HUES64 (cell line): ENCODE measurements at regions not wholly inside any gene's neighbourhood (a gene's known extent, or its start where the extent isn't known, plus 50 kb on each side); places are given as distances from the start of the nearest gene placed in this dataset.

Experiments used
- H3K27ac ChIP-seq: 2 replicates; pipeline ENCODE4 v1.7.0; 2013; ENCODE audit warnings: low read depth, low read length, inconsistent platforms
- H3K27me3 ChIP-seq: 2 replicates; pipeline ENCODE4 v1.6.1; 2013; ENCODE audit warnings: mild to moderate bottlenecking, low read length; ENCODE audit not compliant: insufficient read depth
- H3K36me3 ChIP-seq: 2 replicates; pipeline ENCODE4 v1.6.1; 2013; ENCODE audit warnings: mild to moderate bottlenecking, low read length; ENCODE audit not compliant: insufficient read depth
- H3K4me1 ChIP-seq: 2 replicates; pipeline ENCODE4 v1.6.1; 2013; ENCODE audit warnings: mild to moderate bottlenecking, low read length, moderate library complexity; ENCODE audit not compliant: insufficient read depth
- H3K4me3 ChIP-seq: 2 replicates; pipeline ENCODE4 v1.5.1; 2013; ENCODE audit warnings: mild to moderate bottlenecking, low read length, moderate library complexity
- H3K9ac ChIP-seq: 2 replicates; pipeline ENCODE4 v1.6.1; 2013; ENCODE audit warnings: mild to moderate bottlenecking, low read depth, low read length
- H3K9me3 ChIP-seq: 2 replicates; pipeline ENCODE4 v1.6.1; 2013; ENCODE audit warnings: low read depth, low read length; ENCODE audit not compliant: insufficient read depth
- WGBS: fragments of 150-250, 120-280 bp; methylation state at CpG from one replicate; pipeline ENCODE4 v1.1.7; 2013; ENCODE audit warnings: missing lambda C conversion rate; 5-methylcytosine and 5-hydroxymethylcytosine counted together

- WGBS, result 87% methylated on average over 4 of the region's 6 CpGs
- Histone ChIP-seq H3K9me3 (no peaks in the 10 kb centered on the region), H3K4me1 (no peaks in the 10 kb centered on the region), H3K36me3 (no peaks in the 10 kb centered on the region), H3K9ac (no peak overlapping the region), H3K4me3 (no peak overlapping the region), H3K27me3 (no peaks in the 10 kb centered on the region), H3K27ac (no peak overlapping the region)
Observed at GRCh38 chr4:158051401-158052235, 121.2 kb downstream of the GASK1B start.

GRCh38 chr4:158050942-158051341 lies 121.9 kb downstream of the GASK1B start:
- Histone ChIP-seq H3K9me3 (no peaks in the 10 kb centered on the region), H3K9ac (no peak overlapping the region), H3K4me3 (no peak overlapping the region), H3K4me1 (no peaks in the 10 kb centered on the region), H3K27me3 (no peaks in the 10 kb centered on the region), H3K36me3 (no peaks in the 10 kb centered on the region), H3K27ac (no peak overlapping the region)
- 100% methylated on average over 1 of the region's 2 CpGs for WGBS

GRCh38 chr4:158046345-158046744 lies 126.5 kb downstream of the GASK1B start:
- H3K4me1 ChIP-seq, result no peaks in the 10 kb centered on the region
- H3K4me3 ChIP-seq, result no peak overlapping the region
- H3K9me3 ChIP-seq, result no peaks in the 10 kb centered on the region
- H3K27me3 ChIP-seq, result no peaks in the 10 kb centered on the region
- H3K27ac ChIP-seq, result no peak overlapping the region
- H3K9ac ChIP-seq, result no peak overlapping the region
- WGBS, result 98% methylated on average over 4 of the region's 4 CpGs
- H3K36me3 ChIP-seq, result no peaks in the 10 kb centered on the region

GRCh38 chr4:158043971-158044618 lies 128.7 kb downstream of the GASK1B start:
- no peaks in the 10 kb centered on the region for H3K4me1 ChIP-seq
- H3K4me3 ChIP-seq, result no peak overlapping the region
- H3K9ac ChIP-seq, result no peak overlapping the region
- 97% methylated on average over 41 of the region's 41 CpGs for WGBS
- H3K27ac ChIP-seq, result no peak overlapping the region
- no peaks in the 10 kb centered on the region for H3K36me3 ChIP-seq
- no peaks in the 10 kb centered on the region for H3K27me3 ChIP-seq
- no peaks in the 10 kb centered on the region for H3K9me3 ChIP-seq

- H3K36me3 ChIP-seq, result no peaks in the 10 kb centered on the region
Observed at GRCh38 chr4:158042591-158043030, 130.2 kb downstream of the GASK1B start.

GRCh38 chr4:158038718-158039117 lies 134.1 kb downstream of the GASK1B start:
- H3K27ac ChIP-seq, result no peak overlapping the region
- no peak overlapping the region for H3K4me3 ChIP-seq
- no peaks in the 10 kb centered on the region for H3K4me1 ChIP-seq
- no peak overlapping the region for H3K9ac ChIP-seq
- H3K36me3 ChIP-seq, result no peaks in the 10 kb centered on the region
- no peaks in the 10 kb centered on the region for H3K9me3 ChIP-seq
- no peaks in the 10 kb centered on the region for H3K27me3 ChIP-seq

More at GRCh38 chr4:158042591-158043030, 130.2 kb downstream of the GASK1B start:
- Histone ChIP-seq H3K9ac (no peak overlapping the region), H3K27ac (no peak overlapping the region), H3K9me3 (no peaks in the 10 kb centered on the region), H3K4me3 (no peak overlapping the region), H3K4me1 (no peaks in the 10 kb centered on the region), H3K27me3 (no peaks in the 10 kb centered on the region)

GRCh38 chr4:158036998-158037397 lies 135.8 kb downstream of the GASK1B start:
- Histone ChIP-seq H3K4me3 (no peak overlapping the region), H3K4me1 (no peaks in the 10 kb centered on the region), H3K27me3 (no peaks in the 10 kb centered on the region), H3K9me3 (no peaks in the 10 kb centered on the region), H3K9ac (no peak overlapping the region), H3K27ac (no peak overlapping the region), H3K36me3 (no peaks in the 10 kb centered on the region)
- 95% methylated on average over 1 of the region's 1 CpG for WGBS

GRCh38 chr4:158035662-158036195 lies 137.1 kb downstream of the GASK1B start:
- H3K27ac ChIP-seq, result no peak overlapping the region
- H3K36me3 ChIP-seq, result no peaks in the 10 kb centered on the region
- no peaks in the 10 kb centered on the region for H3K9me3 ChIP-seq
- H3K4me1 ChIP-seq, result no peaks in the 10 kb centered on the region
- no peak overlapping the region for H3K4me3 ChIP-seq
- H3K27me3 ChIP-seq, result no peaks in the 10 kb centered on the region
- 100% methylated on average over 2 of the region's 2 CpGs for WGBS
- no peak overlapping the region for H3K9ac ChIP-seq

- Histone ChIP-seq H3K4me1 (no peaks in the 10 kb centered on the region), H3K27ac (no peak overlapping the region), H3K4me3 (no peak overlapping the region), H3K9me3 (0 out of 2 replicates have a peak, but pooled peaks cover 4% of the 10 kb centered on the region), H3K27me3 (no peaks in the 10 kb centered on the region), H3K36me3 (no peaks in the 10 kb centered on the region), H3K9ac (no peak overlapping the region)
- 92% methylated on average over 5 of the region's 5 CpGs for WGBS
Observed at GRCh38 chr4:158033416-158034120, 139.3 kb downstream of the GASK1B start.

GRCh38 chr4:158032733-158033415 lies 140.0 kb downstream of the GASK1B start:
- Histone ChIP-seq H3K4me3 (no peak overlapping the region), H3K9ac (no peak overlapping the region), H3K4me1 (no peaks in the 10 kb centered on the region), H3K9me3 (0 out of 2 replicates have a peak, but pooled peaks cover 4% of the 10 kb centered on the region), H3K27ac (no peak overlapping the region), H3K36me3 (no peaks in the 10 kb centered on the region), H3K27me3 (no peaks in the 10 kb centered on the region)
- WGBS, result 92% methylated on average over 4 of the region's 4 CpGs
